ENCODE measurements at regions not wholly inside any gene's neighbourhood (a gene's known extent, or its start where the extent isn't known, plus 50 kb on each side); places are given as distances from the start of the nearest gene placed in this dataset.

- peaks cover 5% of the 10 kb centered on the region; the same call in 1 of the 2 replicates for H3K36me3 ChIP-seq (ENCODE audit: control insufficient read depth, insufficient read depth, low read length)
- no peaks in the 10 kb centered on the region for H3K4me1 ChIP-seq (ENCODE audit: control insufficient read depth, insufficient read depth, low read length)
- H3K9ac ChIP-seq (ENCODE audit: low read length), result no peak overlapping the region
- no peak overlapping the region for H3K27ac ChIP-seq (ENCODE audit: low read depth, low read length)
- no peak overlapping the region for H3K4me3 ChIP-seq (ENCODE audit: low read depth, low read length)
- H3K27me3 ChIP-seq (ENCODE audit: control insufficient read depth, insufficient read depth, low read length), result no peaks in the 10 kb centered on the region
- H3K9me3 ChIP-seq (ENCODE audit: control insufficient read depth, insufficient read depth, low read depth, low read length), result no peaks in the 10 kb centered on the region
Observed at GRCh38 chr11:71101046-71101445, 151.3 kb downstream of the SHANK2 start.

DNA sequence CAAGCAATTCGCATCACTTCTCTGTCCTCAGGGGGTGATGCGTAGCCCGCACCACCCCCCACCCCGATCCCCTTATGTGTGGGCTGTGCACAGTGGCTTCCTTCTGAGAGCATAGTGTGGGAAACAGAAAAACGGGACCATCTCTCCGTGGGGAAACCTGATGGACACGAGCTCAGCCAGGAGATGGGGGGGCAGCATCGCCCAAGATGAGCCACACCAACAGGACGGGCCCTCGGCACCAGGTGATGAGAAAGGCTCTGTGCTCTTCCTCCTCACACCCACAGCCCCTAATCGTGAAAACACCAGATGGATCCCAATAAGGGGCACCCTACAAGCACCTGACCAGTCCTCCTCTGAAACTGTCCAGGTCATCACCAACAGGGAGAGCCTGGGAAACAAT, 153.6 kb downstream of the SHANK2 start:
- peaks cover 13% of the 10 kb centered on the region; the same call in 1 of the 2 replicates for H3K36me3 ChIP-seq (ENCODE audit: control insufficient read depth, insufficient read depth, low read length)
- no peaks in the 10 kb centered on the region for H3K4me1 ChIP-seq (ENCODE audit: control insufficient read depth, insufficient read depth, low read length)
- no peak overlapping the region for H3K27ac ChIP-seq (ENCODE audit: low read depth, low read length)
- no peaks in the 10 kb centered on the region for H3K9me3 ChIP-seq (ENCODE audit: control insufficient read depth, insufficient read depth, low read depth, low read length)
- H3K27me3 ChIP-seq (ENCODE audit: control insufficient read depth, insufficient read depth, low read length), result no peaks in the 10 kb centered on the region
- no peak overlapping the region for H3K9ac ChIP-seq (ENCODE audit: low read length)
- no peak overlapping the region for H3K4me3 ChIP-seq (ENCODE audit: low read depth, low read length)

GRCh38 chr11:71097506-71098240, 154.7 kb downstream of the SHANK2 start:
- H3K36me3 ChIP-seq (ENCODE audit: control insufficient read depth, insufficient read depth, low read length), result peaks cover 13% of the 10 kb centered on the region; the same call in 1 of the 2 replicates
- H3K27ac ChIP-seq (ENCODE audit: low read depth, low read length), result no peak overlapping the region
- H3K27me3 ChIP-seq (ENCODE audit: control insufficient read depth, insufficient read depth, low read length), result no peaks in the 10 kb centered on the region

GRCh38 chr11:71096751-71097388, 155.5 kb downstream of the SHANK2 start:
- no peaks in the 10 kb centered on the region for H3K27me3 ChIP-seq (ENCODE audit: control insufficient read depth, insufficient read depth, low read length)
- H3K36me3 ChIP-seq (ENCODE audit: control insufficient read depth, insufficient read depth, low read length), result peaks cover 18% of the 10 kb centered on the region; the same call in 1 of the 2 replicates

More at GRCh38 chr11:71097506-71098240, 154.7 kb downstream of the SHANK2 start:
- no peak overlapping the region for H3K4me3 ChIP-seq (ENCODE audit: low read depth, low read length)
- no peaks in the 10 kb centered on the region for H3K9me3 ChIP-seq (ENCODE audit: control insufficient read depth, insufficient read depth, low read depth, low read length)
- no peak overlapping the region for H3K9ac ChIP-seq (ENCODE audit: low read length)
- H3K4me1 ChIP-seq (ENCODE audit: control insufficient read depth, insufficient read depth, low read length), result no peaks in the 10 kb centered on the region

DNA sequence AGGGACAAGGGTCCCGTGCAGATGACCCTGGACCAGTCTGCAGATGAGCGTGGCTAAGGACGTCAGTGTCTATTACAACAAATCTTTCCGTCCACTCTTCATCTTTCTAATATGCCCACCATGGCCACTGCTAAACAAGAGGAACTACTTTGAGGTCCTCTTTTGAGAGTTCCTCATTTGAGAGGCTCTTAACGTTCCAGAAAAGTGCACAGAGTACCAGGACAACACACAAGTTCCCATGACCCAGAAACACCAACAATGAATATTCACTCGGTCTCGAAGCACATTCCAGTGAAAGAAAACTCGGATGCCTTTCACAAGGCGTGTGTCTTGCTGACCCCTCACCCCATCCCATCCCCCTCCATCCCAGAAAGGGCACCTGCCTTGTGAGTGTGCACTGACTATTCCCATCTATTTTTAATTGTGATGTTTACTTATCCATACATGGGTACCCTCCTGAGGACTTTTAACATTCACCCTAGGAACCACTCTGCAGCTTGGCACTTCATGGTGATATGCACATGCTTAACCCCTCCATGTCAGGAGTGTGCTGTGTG, 157.0 kb downstream of the SHANK2 start:
- no peak overlapping the region for H3K27ac ChIP-seq (ENCODE audit: low read depth, low read length)
- H3K27me3 ChIP-seq (ENCODE audit: control insufficient read depth, insufficient read depth, low read length), result no peaks in the 10 kb centered on the region

More at GRCh38 chr11:71096751-71097388, 155.5 kb downstream of the SHANK2 start:
- Histone ChIP-seq H3K9ac (ENCODE audit: low read length) (no peak overlapping the region), H3K9me3 (ENCODE audit: control insufficient read depth, insufficient read depth, low read depth, low read length) (no peaks in the 10 kb centered on the region), H3K27ac (ENCODE audit: low read depth, low read length) (no peak overlapping the region), H3K4me1 (ENCODE audit: control insufficient read depth, insufficient read depth, low read length) (no peaks in the 10 kb centered on the region), H3K4me3 (ENCODE audit: low read depth, low read length) (no peak overlapping the region)

DNA sequence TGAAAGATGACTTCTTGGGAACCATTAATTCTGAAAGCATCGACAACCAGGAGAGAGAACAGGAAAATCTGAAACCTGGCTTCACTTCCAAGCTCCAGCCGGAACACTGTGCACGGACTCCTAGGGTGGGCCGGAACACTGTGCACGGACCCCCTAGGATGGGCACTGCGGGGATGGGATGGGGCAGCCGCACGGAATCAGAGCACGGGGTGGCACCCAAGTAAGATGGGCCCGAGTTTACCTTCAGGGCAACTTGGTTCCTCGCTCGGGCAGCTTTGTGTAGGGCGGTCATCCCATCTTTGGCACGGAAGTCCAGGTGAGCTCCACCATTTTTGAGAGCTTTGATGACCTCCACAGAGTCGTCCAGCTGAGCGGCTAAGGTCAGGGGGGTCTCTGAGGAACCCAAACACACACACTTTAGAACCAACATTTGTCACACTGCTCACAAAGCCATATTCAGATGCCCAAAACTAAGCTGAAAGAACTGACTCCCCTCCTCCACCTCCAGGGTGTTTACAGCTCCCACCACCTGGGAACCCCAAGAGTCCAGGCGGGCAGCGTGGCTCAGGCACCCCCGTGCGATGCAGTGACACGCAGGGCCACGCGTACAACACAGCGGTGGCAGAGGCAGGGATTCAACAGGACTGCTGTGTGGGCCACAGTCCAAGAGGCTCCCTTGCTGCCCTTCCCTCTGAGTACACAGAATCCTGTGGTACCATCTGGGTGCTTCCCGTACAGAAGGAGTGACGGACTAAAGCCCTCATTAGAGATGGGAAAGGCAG, 157.9 kb downstream of the SHANK2 start:
- H3K27me3 ChIP-seq (ENCODE audit: control insufficient read depth, insufficient read depth, low read length), result no peaks in the 10 kb centered on the region
- no peaks in the 10 kb centered on the region for H3K9me3 ChIP-seq (ENCODE audit: control insufficient read depth, insufficient read depth, low read depth, low read length)
- peaks cover 28% of the 10 kb centered on the region; the same call in 1 of the 2 replicates for H3K36me3 ChIP-seq (ENCODE audit: control insufficient read depth, insufficient read depth, low read length)
- H3K4me3 ChIP-seq (ENCODE audit: low read depth, low read length), result no peak overlapping the region
- H3K27ac ChIP-seq (ENCODE audit: low read depth, low read length), result no peak overlapping the region
- no peaks in the 10 kb centered on the region for H3K4me1 ChIP-seq (ENCODE audit: control insufficient read depth, insufficient read depth, low read length)
- H3K9ac ChIP-seq (ENCODE audit: low read length), result no peak overlapping the region

More for the DNA sequence above, 157.0 kb downstream of the SHANK2 start:
- Histone ChIP-seq H3K9ac (ENCODE audit: low read length) (no peak overlapping the region), H3K4me1 (ENCODE audit: control insufficient read depth, insufficient read depth, low read length) (no peaks in the 10 kb centered on the region), H3K9me3 (ENCODE audit: control insufficient read depth, insufficient read depth, low read depth, low read length) (no peaks in the 10 kb centered on the region), H3K4me3 (ENCODE audit: low read depth, low read length) (no peak overlapping the region), H3K36me3 (ENCODE audit: control insufficient read depth, insufficient read depth, low read length) (peaks cover 28% of the 10 kb centered on the region; the same call in 1 of the 2 replicates)

GRCh38 chr11:71093783-71094182, 158.6 kb downstream of the SHANK2 start:
- H3K4me1 ChIP-seq (ENCODE audit: control insufficient read depth, insufficient read depth, low read length), result no peaks in the 10 kb centered on the region
- no peak overlapping the region for H3K27ac ChIP-seq (ENCODE audit: low read depth, low read length)
- no peak overlapping the region for H3K9ac ChIP-seq (ENCODE audit: low read length)
- no peaks in the 10 kb centered on the region for H3K27me3 ChIP-seq (ENCODE audit: control insufficient read depth, insufficient read depth, low read length)
- H3K9me3 ChIP-seq (ENCODE audit: control insufficient read depth, insufficient read depth, low read depth, low read length), result no peaks in the 10 kb centered on the region
- H3K4me3 ChIP-seq (ENCODE audit: low read depth, low read length), result no peak overlapping the region
- H3K36me3 ChIP-seq (ENCODE audit: control insufficient read depth, insufficient read depth, low read length), result peaks cover 31% of the 10 kb centered on the region; the same call in 1 of the 2 replicates

DNA sequence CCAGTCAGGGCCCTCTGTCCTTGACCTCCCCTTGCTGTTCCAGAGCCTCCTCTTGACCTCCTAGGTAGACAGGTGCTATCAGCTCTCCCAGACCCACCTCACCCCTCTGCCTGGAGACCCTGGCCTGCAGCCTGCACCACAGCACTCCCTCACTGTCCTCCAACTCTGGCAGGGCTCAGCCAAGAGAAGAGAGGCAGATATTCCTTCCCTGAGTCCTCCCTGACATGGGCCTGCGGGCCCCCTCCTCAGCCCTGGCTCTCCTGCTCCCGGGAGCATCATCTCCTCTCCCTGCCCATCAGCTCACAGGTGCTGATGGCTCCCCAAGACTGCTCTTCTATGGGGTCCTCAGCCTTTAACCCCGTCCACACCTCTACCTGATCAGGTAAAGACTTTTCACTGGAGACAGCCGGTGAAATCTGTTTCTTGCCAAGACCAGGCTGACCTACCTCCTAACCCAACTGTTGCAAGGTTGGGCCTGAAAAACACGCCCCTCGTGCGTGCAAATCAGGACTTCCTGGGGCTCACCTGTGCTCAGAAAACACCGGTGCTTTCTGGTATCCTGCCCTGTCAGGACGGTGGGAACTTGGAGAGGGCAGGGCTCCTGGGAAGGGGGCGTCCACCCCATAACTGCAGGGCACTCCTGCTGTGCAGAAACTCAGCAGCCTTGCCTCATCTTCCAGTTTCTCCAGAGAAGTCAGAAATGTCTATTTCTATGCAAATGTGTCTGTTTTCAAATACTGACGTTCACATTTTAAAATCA, 160.7 kb downstream of the SHANK2 start:
- Histone ChIP-seq H3K36me3 (ENCODE audit: control insufficient read depth, insufficient read depth, low read length) (peaks cover 26% of the 10 kb centered on the region; the same call in 1 of the 2 replicates), H3K27me3 (ENCODE audit: control insufficient read depth, insufficient read depth, low read length) (no peaks in the 10 kb centered on the region), H3K9me3 (ENCODE audit: control insufficient read depth, insufficient read depth, low read depth, low read length) (no peaks in the 10 kb centered on the region), H3K27ac (ENCODE audit: low read depth, low read length) (no peak overlapping the region), H3K4me3 (ENCODE audit: low read depth, low read length) (no peak overlapping the region), H3K4me1 (ENCODE audit: control insufficient read depth, insufficient read depth, low read length) (no peaks in the 10 kb centered on the region), H3K9ac (ENCODE audit: low read length) (no peak overlapping the region)

DNA sequence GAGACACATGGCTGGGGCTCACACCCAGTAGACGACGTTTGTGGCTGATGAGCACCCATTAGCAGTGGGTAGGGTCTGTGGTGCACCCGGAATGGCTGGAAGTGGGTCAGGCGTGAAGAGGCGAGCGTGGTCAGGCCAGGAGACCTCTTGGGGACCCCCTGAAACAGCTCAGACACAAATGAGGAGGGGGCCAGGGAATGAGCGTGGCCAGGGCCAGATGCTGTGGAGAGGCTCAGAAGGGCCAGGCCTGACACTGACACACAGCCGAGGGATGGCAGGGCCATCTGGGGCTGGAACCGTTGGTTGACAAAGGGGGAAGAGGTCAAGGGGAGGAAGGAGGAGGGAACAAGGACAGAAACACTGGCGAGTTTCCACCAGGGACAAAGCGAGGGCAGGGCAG, 162.8 kb downstream of the SHANK2 start:
- Histone ChIP-seq H3K9ac (ENCODE audit: low read length) (no peak overlapping the region), H3K4me1 (ENCODE audit: control insufficient read depth, insufficient read depth, low read length) (no peaks in the 10 kb centered on the region), H3K9me3 (ENCODE audit: control insufficient read depth, insufficient read depth, low read depth, low read length) (no peaks in the 10 kb centered on the region), H3K27me3 (ENCODE audit: control insufficient read depth, insufficient read depth, low read length) (no peaks in the 10 kb centered on the region), H3K4me3 (ENCODE audit: low read depth, low read length) (no peak overlapping the region), H3K36me3 (ENCODE audit: control insufficient read depth, insufficient read depth, low read length) (peaks cover 18% of the 10 kb centered on the region; the same call in 1 of the 2 replicates), H3K27ac (ENCODE audit: low read depth, low read length) (no peak overlapping the region)
